Psoas muscle (tissue), 7 donors: ENCODE measurements at regions not wholly inside any gene's neighbourhood (a gene's known extent, or its start where the extent isn't known, plus 50 kb on each side); places are given as distances from the start of the nearest gene placed in this dataset.

Experiments used
- ATAC-seq, 4 donors: fragments of 200-7000 bp; cut with Tn5 transposase; one replicate each; pipeline ENCODE4 v1.9.1; 2020; ENCODE audit warnings: moderate library complexity in 3 of 4, mild to moderate bottlenecking in 2 of 4
- DNase-seq, 2 donors: peaks; one replicate each; pipeline ENCODE4 v3.0.0-alpha.2; 2020
- H3K27ac ChIP-seq: fragments of 200-600 bp; one replicate; pipeline ENCODE4 v1.8.0; 2022
- H3K27me3 ChIP-seq, 3 donors: fragments of 200-600 bp in 1 of 3; one replicate each; pipeline versions ENCODE4 v1.6.1 to v1.8.0; 2013 to 2022; ENCODE audit warnings: low read length in 2 of 3, mild to moderate bottlenecking in 2 of 3, moderate library complexity in 1 of 3; ENCODE audit not compliant: insufficient read depth in 3 of 3
- H3K36me3 ChIP-seq, 2 donors: fragments of 200-600 bp in 1 of 2; one replicate each; pipeline versions ENCODE4 v1.6.1 to v1.8.0; 2013 to 2022; ENCODE audit warnings: low read depth in 1 of 2, mild to moderate bottlenecking in 1 of 2, moderate library complexity in 1 of 2; ENCODE audit not compliant: insufficient read depth in 1 of 2
- H3K4me1 ChIP-seq: fragments of 200-600 bp; one replicate; pipeline ENCODE4 v1.8.0; 2022
- H3K4me3 ChIP-seq: fragments of 200-600 bp; one replicate; pipeline ENCODE4 v1.8.0; 2022; ENCODE audit warnings: mild to moderate bottlenecking
- H3K9me3 ChIP-seq: fragments of 200-600 bp; one replicate; pipeline ENCODE4 v1.8.0; 2022
- WGBS, 3 donors: extraction: QIAGEN DNeasy Blood & Tissue Kit; methylation state at CpG; one replicate each; pipeline versions ENCODE4 v1.1.6 to v1.1.7; 2013; 5-methylcytosine and 5-hydroxymethylcytosine counted together
- intact Hi-C, 2 donors: fragments of 100-400 bp; cut with DNase I; formaldehyde crosslinking; loops; one replicate each; pipeline versions ENCODE4 v1.11.0 to v1.14.2; 2022
- TF ChIP-seq, protein P1 (sequence below): fragments of 200-600 bp; IDR thresholded peaks from one replicate; pipeline ENCODE4 v1.8.0; 2022; ENCODE audit warnings: antibody characterized with exemption
- donor health status: healthy with polysubstance abuse.
- donor health status: DM: no; HTN: no; CAD: no; lungs with moderate emphysema.
- donor health status: Bipolar disorder and iron deficiency.
- donor health status: healthy.
- donor health status: DM: yes; HTN: yes; CAD: no.
- donor health status: DM: no; HTN: no; CAD: no.
- donor health status: DM: yes; HTN: yes; CAD: no.

DNA sequence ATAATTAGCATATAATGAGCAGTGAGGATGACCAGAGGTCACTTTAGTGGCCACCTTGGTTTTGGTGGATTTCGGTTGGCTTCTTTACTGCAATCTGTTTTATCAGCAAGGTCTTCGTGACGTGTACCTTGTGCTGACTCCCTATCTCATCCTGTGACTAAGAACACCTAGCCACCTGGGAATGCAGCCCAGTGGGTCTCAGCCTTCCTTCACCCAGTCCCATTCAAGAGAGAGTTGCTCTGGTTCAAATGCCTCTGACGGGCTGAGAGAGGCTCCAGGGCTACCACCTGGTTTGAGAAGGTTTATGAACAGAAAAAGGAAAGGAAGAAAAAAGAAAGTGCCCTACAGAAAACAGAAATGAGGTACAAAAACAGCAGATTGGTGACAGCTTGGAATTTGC lies 738.7 kb downstream of the SOCS6 start:
- DNase-seq (no peak), ATAC-seq (no peak)
- Histone ChIP-seq H3K36me3 (no peaks in the 10 kb centered on the region), H3K27me3 (no peaks in the 10 kb centered on the region), H3K4me3 (no peak overlapping the region), H3K27ac (no peak overlapping the region), H3K4me1 (no peaks in the 10 kb centered on the region), H3K9me3 (no peaks in the 10 kb centered on the region)
- whole genome bisulfite sequencing, 3 donors: 80 to 88% (median 86%) methylated on average over 4 of the region's 4 CpGs
- TF ChIP-seq, protein P1, sequence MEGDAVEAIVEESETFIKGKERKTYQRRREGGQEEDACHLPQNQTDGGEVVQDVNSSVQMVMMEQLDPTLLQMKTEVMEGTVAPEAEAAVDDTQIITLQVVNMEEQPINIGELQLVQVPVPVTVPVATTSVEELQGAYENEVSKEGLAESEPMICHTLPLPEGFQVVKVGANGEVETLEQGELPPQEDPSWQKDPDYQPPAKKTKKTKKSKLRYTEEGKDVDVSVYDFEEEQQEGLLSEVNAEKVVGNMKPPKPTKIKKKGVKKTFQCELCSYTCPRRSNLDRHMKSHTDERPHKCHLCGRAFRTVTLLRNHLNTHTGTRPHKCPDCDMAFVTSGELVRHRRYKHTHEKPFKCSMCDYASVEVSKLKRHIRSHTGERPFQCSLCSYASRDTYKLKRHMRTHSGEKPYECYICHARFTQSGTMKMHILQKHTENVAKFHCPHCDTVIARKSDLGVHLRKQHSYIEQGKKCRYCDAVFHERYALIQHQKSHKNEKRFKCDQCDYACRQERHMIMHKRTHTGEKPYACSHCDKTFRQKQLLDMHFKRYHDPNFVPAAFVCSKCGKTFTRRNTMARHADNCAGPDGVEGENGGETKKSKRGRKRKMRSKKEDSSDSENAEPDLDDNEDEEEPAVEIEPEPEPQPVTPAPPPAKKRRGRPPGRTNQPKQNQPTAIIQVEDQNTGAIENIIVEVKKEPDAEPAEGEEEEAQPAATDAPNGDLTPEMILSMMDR: no peak
- intact Hi-C loops: no loop called here

- no peaks in the 10 kb centered on the region for H3K9me3 ChIP-seq
- H3K27ac ChIP-seq: no peak overlapping the region
- H3K27me3 ChIP-seq: no peaks in the 10 kb centered on the region
- TF ChIP-seq, protein P1: no peak
- intact Hi-C loops: no loop called here
- H3K36me3 ChIP-seq: no peaks in the 10 kb centered on the region
- no peak for ATAC-seq
- H3K4me3 ChIP-seq: no peak overlapping the region
- WGBS, 3 donors: 74 to 79% (median 79%) methylated on average over 6 of the region's 6 CpGs
- no peak for DNase-seq
- H3K4me1 ChIP-seq: no peaks in the 10 kb centered on the region
Observed at GRCh38 chr18:71025505-71026225, 736.8 kb downstream of the SOCS6 start.

- no peak overlapping the region for H3K4me3 ChIP-seq
- no peaks in the 10 kb centered on the region for H3K9me3 ChIP-seq
- ATAC-seq (no peak), DNase-seq (no peak)
- WGBS, 3 donors: 76 to 90% (median 81%) methylated on average over 1 of the region's 1 CpG
- no peaks in the 10 kb centered on the region for H3K4me1 ChIP-seq
- no peak overlapping the region for H3K27ac ChIP-seq
- TF ChIP-seq, protein P1: no peak
- no peaks in the 10 kb centered on the region for H3K27me3 ChIP-seq
- intact Hi-C loops: no loop called here
- no peaks in the 10 kb centered on the region for H3K36me3 ChIP-seq
Observed at GRCh38 chr18:71022389-71022788, 733.5 kb downstream of the SOCS6 start.

DNA sequence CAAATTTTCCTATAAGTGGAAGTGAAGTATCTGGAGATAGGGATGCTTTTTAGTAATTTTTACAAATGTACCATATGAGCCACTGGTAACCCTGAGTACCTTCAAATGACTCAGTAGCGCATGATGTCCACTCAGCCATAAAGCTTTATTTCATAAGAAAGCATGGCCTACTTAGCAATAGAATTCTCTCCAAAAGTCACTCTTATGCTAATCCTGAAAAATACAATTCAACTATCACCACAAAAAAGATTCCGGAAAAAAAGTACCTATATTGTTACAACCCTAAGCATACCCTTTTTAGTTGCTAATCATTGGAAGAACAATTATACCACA lies 732.2 kb downstream of the SOCS6 start:
- intact Hi-C loops: no loop called here

More for the DNA sequence above, 732.2 kb downstream of the SOCS6 start:
- Histone ChIP-seq H3K4me1 (no peaks in the 10 kb centered on the region), H3K27ac (no peak overlapping the region), H3K36me3 (no peaks in the 10 kb centered on the region), H3K4me3 (no peak overlapping the region), H3K9me3 (no peaks in the 10 kb centered on the region), H3K27me3 (no peaks in the 10 kb centered on the region)
- TF ChIP-seq, protein P1: no peak
- no peak for ATAC-seq
- whole genome bisulfite sequencing, 3 donors: 96 to 100% (median 97%) methylated on average over 2 of the region's 2 CpGs
- DNase-seq: no peak
